Mesothelial cell of epicardium (in vitro differentiated cells): ENCODE measurements at regions not wholly inside any gene's neighbourhood (a gene's known extent, or its start where the extent isn't known, plus 50 kb on each side); places are given as distances from the start of the nearest gene placed in this dataset.

ENCODE experiments used
- DNase-seq, 2 experiments: peaks; one replicate each; pipeline ENCODE4 v3.0.0; 2021; ENCODE audit warnings: low spot score in 2 of 2; ENCODE audit not compliant: unreplicated experiment in 2 of 2
- H3K27ac Mint-ChIP-seq: 2 replicates; pipeline ENCODE4 v1.8.0; 2021; ENCODE audit warnings: mixed read lengths
- H3K27me3 Mint-ChIP-seq: 2 replicates; pipeline ENCODE4 v1.8.0; 2021; ENCODE audit warnings: low read depth, mixed read lengths
- H3K36me3 Mint-ChIP-seq: 2 replicates; pipeline ENCODE4 v1.8.0; 2021; ENCODE audit warnings: mixed read lengths
- H3K4me1 Mint-ChIP-seq: 2 replicates; pipeline ENCODE4 v1.8.0; 2021; ENCODE audit warnings: mixed read lengths
- H3K4me3 Mint-ChIP-seq: 2 replicates; pipeline ENCODE4 v1.8.0; 2021; ENCODE audit warnings: mild to moderate bottlenecking, moderate library complexity, mixed read lengths
- H3K9me3 Mint-ChIP-seq: 2 replicates; pipeline ENCODE4 v1.8.0; 2021; ENCODE audit warnings: mixed read lengths
- TF ChIP-seq, protein P1 (sequence below): fragments of 200-600 bp; sonication (generic); IDR thresholded peaks from one replicate; pipeline ENCODE4 v1.5.0; 2021; ENCODE audit warnings: antibody characterized with exemption; ENCODE audit not compliant: unreplicated experiment

GRCh38 chr6:81387163-81387562, 365.3 kb downstream of the TENT5A start:
- no peak overlapping the region for H3K27ac Mint-ChIP-seq
- TF ChIP-seq, protein P1, sequence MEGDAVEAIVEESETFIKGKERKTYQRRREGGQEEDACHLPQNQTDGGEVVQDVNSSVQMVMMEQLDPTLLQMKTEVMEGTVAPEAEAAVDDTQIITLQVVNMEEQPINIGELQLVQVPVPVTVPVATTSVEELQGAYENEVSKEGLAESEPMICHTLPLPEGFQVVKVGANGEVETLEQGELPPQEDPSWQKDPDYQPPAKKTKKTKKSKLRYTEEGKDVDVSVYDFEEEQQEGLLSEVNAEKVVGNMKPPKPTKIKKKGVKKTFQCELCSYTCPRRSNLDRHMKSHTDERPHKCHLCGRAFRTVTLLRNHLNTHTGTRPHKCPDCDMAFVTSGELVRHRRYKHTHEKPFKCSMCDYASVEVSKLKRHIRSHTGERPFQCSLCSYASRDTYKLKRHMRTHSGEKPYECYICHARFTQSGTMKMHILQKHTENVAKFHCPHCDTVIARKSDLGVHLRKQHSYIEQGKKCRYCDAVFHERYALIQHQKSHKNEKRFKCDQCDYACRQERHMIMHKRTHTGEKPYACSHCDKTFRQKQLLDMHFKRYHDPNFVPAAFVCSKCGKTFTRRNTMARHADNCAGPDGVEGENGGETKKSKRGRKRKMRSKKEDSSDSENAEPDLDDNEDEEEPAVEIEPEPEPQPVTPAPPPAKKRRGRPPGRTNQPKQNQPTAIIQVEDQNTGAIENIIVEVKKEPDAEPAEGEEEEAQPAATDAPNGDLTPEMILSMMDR: no peak
- no peaks in the 10 kb centered on the region for H3K27me3 Mint-ChIP-seq
- no peak overlapping the region for H3K4me3 Mint-ChIP-seq
- peaks cover 21% of the 10 kb centered on the region for H3K9me3 Mint-ChIP-seq
- no peak for DNase-seq
- H3K36me3 Mint-ChIP-seq: no peaks in the 10 kb centered on the region
- H3K4me1 Mint-ChIP-seq: no peaks in the 10 kb centered on the region

DNA sequence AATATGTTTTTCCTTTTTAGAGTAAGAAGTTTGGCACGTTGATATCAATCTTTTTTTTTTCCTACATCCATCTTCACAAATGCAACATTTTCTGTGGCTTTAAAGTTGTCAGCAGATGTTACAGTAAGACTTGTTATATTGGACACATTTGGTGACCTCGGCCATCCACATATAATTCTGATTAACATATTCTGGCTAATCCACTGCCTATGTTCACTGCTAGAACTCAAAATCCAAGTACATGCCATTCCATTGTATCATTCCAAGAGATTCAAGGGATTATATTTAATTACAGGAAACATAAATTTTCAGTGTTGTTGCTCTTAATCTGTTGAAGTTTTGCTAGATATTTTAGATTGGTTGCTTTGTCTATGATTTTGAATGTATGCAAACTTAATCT, 367.6 kb downstream of the TENT5A start:
- no peak for DNase-seq
- H3K36me3 Mint-ChIP-seq: no peaks in the 10 kb centered on the region
- peaks cover 11% of the 10 kb centered on the region for H3K9me3 Mint-ChIP-seq
- TF ChIP-seq, protein P1: no peak
- no peaks in the 10 kb centered on the region for H3K4me1 Mint-ChIP-seq
- no peak overlapping the region for H3K4me3 Mint-ChIP-seq
- H3K27ac Mint-ChIP-seq: no peak overlapping the region
- no peaks in the 10 kb centered on the region for H3K27me3 Mint-ChIP-seq

GRCh38 chr6:81383472-81383871, 369.0 kb downstream of the TENT5A start:
- Mint-ChIP-seq H3K9me3 (peaks cover 10% of the 10 kb centered on the region), H3K4me1 (no peaks in the 10 kb centered on the region), H3K4me3 (no peak overlapping the region), H3K27me3 (no peaks in the 10 kb centered on the region), H3K27ac (no peak overlapping the region), H3K36me3 (no peaks in the 10 kb centered on the region)
- no peak for DNase-seq
- TF ChIP-seq, protein P1: no peak

DNA sequence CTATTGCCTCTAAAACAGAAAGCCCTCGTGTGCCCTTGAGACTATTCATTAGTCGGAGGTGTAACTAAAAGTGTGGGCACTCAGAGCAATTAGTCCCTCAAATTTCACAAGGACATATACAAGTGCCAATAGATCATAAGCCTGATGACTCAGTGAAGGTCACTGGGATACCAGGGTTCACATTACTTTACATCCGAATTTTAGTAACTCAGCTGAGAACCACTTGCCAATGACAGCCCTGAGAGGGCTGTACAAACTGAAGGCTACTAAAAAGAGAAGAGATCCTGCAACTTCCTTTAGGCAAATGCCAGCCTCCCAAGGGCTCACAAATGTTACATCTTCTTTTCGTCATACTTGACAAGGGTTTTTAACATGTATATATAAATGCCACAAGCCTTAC, 369.6 kb downstream of the TENT5A start:
- H3K4me1 Mint-ChIP-seq: no peaks in the 10 kb centered on the region
- peaks cover 5% of the 10 kb centered on the region for H3K9me3 Mint-ChIP-seq
- DNase-seq: no peak
- TF ChIP-seq, protein P1: no peak
- no peak overlapping the region for H3K27ac Mint-ChIP-seq
- no peak overlapping the region for H3K4me3 Mint-ChIP-seq
- H3K36me3 Mint-ChIP-seq: no peaks in the 10 kb centered on the region
- no peaks in the 10 kb centered on the region for H3K27me3 Mint-ChIP-seq

GRCh38 chr6:81381382-81381916, 371.0 kb downstream of the TENT5A start:
- H3K9me3 Mint-ChIP-seq: peaks cover 5% of the 10 kb centered on the region
- no peak for DNase-seq
- H3K27ac Mint-ChIP-seq: no peak overlapping the region
- H3K36me3 Mint-ChIP-seq: no peaks in the 10 kb centered on the region
- TF ChIP-seq, protein P1: no peak
- no peaks in the 10 kb centered on the region for H3K4me1 Mint-ChIP-seq
- H3K27me3 Mint-ChIP-seq: no peaks in the 10 kb centered on the region
- no peak overlapping the region for H3K4me3 Mint-ChIP-seq

DNA sequence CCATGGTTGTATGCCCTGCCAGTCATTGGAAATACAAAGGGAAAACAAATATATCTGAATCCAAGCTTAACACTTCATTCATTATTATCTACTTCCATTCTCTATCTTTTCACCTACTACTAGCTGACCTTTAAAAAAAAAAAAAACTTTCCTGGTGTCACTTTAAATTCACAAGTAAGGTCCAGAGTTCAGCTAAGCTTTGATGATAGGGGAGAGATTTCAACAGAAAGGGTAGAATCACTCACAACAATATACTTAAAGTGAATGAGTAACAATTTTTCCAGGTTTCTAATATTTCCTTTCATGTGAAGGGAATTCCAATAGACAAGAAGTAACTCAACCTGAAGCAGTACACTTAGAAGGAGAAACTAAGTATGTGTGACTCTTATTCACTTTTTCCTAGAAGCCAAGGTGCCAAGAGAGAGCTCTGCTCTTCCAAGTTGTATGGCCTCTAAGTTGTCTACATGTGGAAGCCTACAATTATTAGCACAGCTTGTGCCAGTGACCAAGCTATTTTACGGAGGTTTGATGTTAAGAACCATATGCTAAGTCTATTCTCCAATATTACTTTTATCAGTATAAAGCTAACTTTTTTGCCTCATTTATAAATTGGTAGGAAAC, 371.7 kb downstream of the TENT5A start:
- H3K27ac Mint-ChIP-seq: no peak overlapping the region
- peaks cover 1% of the 10 kb centered on the region for H3K9me3 Mint-ChIP-seq
- H3K4me1 Mint-ChIP-seq: no peaks in the 10 kb centered on the region
- no peaks in the 10 kb centered on the region for H3K27me3 Mint-ChIP-seq
- DNase-seq: no peak
- TF ChIP-seq, protein P1: no peak
- no peak overlapping the region for H3K4me3 Mint-ChIP-seq
- H3K36me3 Mint-ChIP-seq: no peaks in the 10 kb centered on the region
